OCI-LY3 (cell line): ENCODE measurements at regions not wholly inside any gene's neighbourhood (a gene's known extent, or its start where the extent isn't known, plus 50 kb on each side); places are given as distances from the start of the nearest gene placed in this dataset.

Source experiments
- CTCF ChIP-seq: fragments of 200-600, 300-600 bp; sonication (generic); IDR thresholded peaks from 2 replicates; pipeline ENCODE4 v1.5.1; 2014; ENCODE audit warnings: antibody characterized with exemption, low read length, low read depth
- EZH2phosphoT487 ChIP-seq: fragments of 200-600 bp; shearing (Covaris generic); IDR thresholded peaks from 2 replicates; pipeline ENCODE4 v1.6.1; 2018; ENCODE audit warnings: antibody characterized with exemption, mixed run types, low read depth

GRCh38 chr5:56282951-56283350 lies 49.8 kb upstream of the ANKRD55 start:
- TF ChIP-seq CTCF, result no peak
- TF ChIP-seq EZH2phosphoT487, result no peak
